GM18867 (cell line): ENCODE measurements at regions not wholly inside any gene's neighbourhood (a gene's known extent, or its start where the extent isn't known, plus 50 kb on each side); places are given as distances from the start of the nearest gene placed in this dataset.

Experiments used
- ATAC-seq: cut with Tn5 transposase; IDR thresholded peaks from one replicate; pipeline ENCODE4 v1.9.1; 2021; ENCODE audit warnings: mild to moderate bottlenecking, moderate library complexity; ENCODE audit not compliant: unreplicated experiment

GRCh38 chr6:6518631-6519427 is 69.7 kb upstream of the LY86 start:
- no peak for ATAC-seq

GRCh38 chr6:6521961-6522482 is 66.5 kb upstream of the LY86 start:
- no peak for ATAC-seq

- ATAC-seq = no peak
Observed at GRCh38 chr6:6522709-6523108, 65.8 kb upstream of the LY86 start.

GRCh38 chr6:6524951-6525350 is 63.6 kb upstream of the LY86 start:
- no peak for ATAC-seq

- no peak for ATAC-seq
Observed at GRCh38 chr6:6525933-6526332, 62.6 kb upstream of the LY86 start.

GRCh38 chr6:6529275-6529674 is 59.2 kb upstream of the LY86 start:
- ATAC-seq = no peak

- no peak for ATAC-seq
Observed at GRCh38 chr6:6533176-6533575, 55.3 kb upstream of the LY86 start.

GRCh38 chr6:6534399-6534798 is 54.1 kb upstream of the LY86 start:
- ATAC-seq = no peak

GRCh38 chr6:6537488-6538260 is 50.8 kb upstream of the LY86 start:
- ATAC-seq = no peak

GRCh38 chr6:6538261-6538660 is 50.3 kb upstream of the LY86 start:
- no peak for ATAC-seq
